ENCODE measurements at regions not wholly inside any gene's neighbourhood (a gene's known extent, or its start where the extent isn't known, plus 50 kb on each side); places are given as distances from the start of the nearest gene placed in this dataset.

- no peak for ATAC-seq
- ChIA-PET POLR2A (no interaction called here), CTCF (no interaction called here)
- Histone ChIP-seq H3K4me2 (no peak overlapping the region), H3K4me1 (no peaks in the 10 kb centered on the region), H3K4me3 (no peak overlapping the region), H3K27ac (no peak overlapping the region), H3K9me3 (peaks cover 7% of the 10 kb centered on the region; the same call in 1 of the 3 replicates)
- no peak for FAIRE-seq
- WGBS (ENCODE audit: missing lambda C conversion rate), result 3% methylated on average over 3 of the region's 3 CpGs
- TF ChIP-seq NR3C1 (IDR thresholded peaks at IDR 0.05) (no peak), FOXS1 (CRISPR knock-in tag; IDR thresholded peaks at IDR 0.05) (no peak), CEBPB (IDR thresholded peaks at IDR 0.05) (no peak), EP300 (IDR thresholded peaks at IDR 0.05) (no peak), ZSCAN20 (CRISPR knock-in tag; IDR thresholded peaks at IDR 0.05) (no peak), MAFK (IDR thresholded peaks at IDR 0.05; ENCODE audit: partially characterized antibody) (no peak), MAZ (IDR thresholded peaks at IDR 0.05; ENCODE audit: borderline replicate concordance, low read depth, low read length) (no peak), SREBF2 (IDR thresholded peaks at IDR 0.05) (no peak), BCL3 (IDR thresholded peaks at IDR 0.05) (no peak), SMC3 (IDR thresholded peaks at IDR 0.05) (no peak), RCOR1 (IDR thresholded peaks at IDR 0.05; ENCODE audit: low read depth, low read length) (no peak), ATOH8 (CRISPR knock-in tag; IDR thresholded peaks at IDR 0.05; ENCODE audit: low read depth) (no peak), MAX (IDR thresholded peaks at IDR 0.05) (no peak), TP53 (CRISPR knock-in tag; IDR thresholded peaks at IDR 0.05) (no peak), HOXB5 (CRISPR knock-in tag; IDR thresholded peaks at IDR 0.05) (no peak), RNF2 (IDR thresholded peaks at IDR 0.05; ENCODE audit: borderline replicate concordance, low read depth) (no peak), TFCP2L1 (CRISPR knock-in tag; IDR thresholded peaks at IDR 0.05) (no peak), KDM1A (IDR thresholded peaks at IDR 0.05; ENCODE audit: low read depth) (no peak), CBX2 (IDR thresholded peaks at IDR 0.05; ENCODE audit: borderline replicate concordance, low read depth) (no peak)
- no peak for DNase-seq (ENCODE audit: low read depth in 1 of 2, low spot score in 1 of 2)
Measured at GRCh38 chr5:8811581-8811980, 734.3 kb downstream of the SEMA5A start.

- no peak overlapping the region for H3K27ac ChIP-seq
- no peak overlapping the region for H3K4me3 ChIP-seq
- no peak for ATAC-seq
- POLR2A ChIA-PET, result no interaction called here
- TF ChIP-seq CHD2 (IDR thresholded peaks at IDR 0.05; ENCODE audit: low read length, partially characterized antibody) (no peak), ZFP36 (IDR thresholded peaks at IDR 0.05; ENCODE audit: borderline replicate concordance, partially characterized antibody) (no peak), RCOR1 (IDR thresholded peaks at IDR 0.05; ENCODE audit: low read depth, low read length) (no peak), HMGXB4 (CRISPR knock-in tag; IDR thresholded peaks at IDR 0.05; ENCODE audit: borderline replicate concordance) (no peak), BCL3 (IDR thresholded peaks at IDR 0.05) (no peak), RAD21 (conservative IDR thresholded peaks at IDR 0.05 in 1 of 2, IDR thresholded peaks at IDR 0.05 in 1 of 2) (no peak), MAZ (IDR thresholded peaks at IDR 0.05; ENCODE audit: borderline replicate concordance, low read depth, low read length) (no peak), TP53 (CRISPR knock-in tag; IDR thresholded peaks at IDR 0.05) (no peak), CBX2 (IDR thresholded peaks at IDR 0.05; ENCODE audit: borderline replicate concordance, low read depth) (no peak), BHLHE40 (IDR thresholded peaks at IDR 0.05; ENCODE audit: low read depth, low read length) (no peak), ESRRA (IDR thresholded peaks at IDR 0.05; ENCODE audit: borderline replicate concordance, low read length) (no peak), FOSB (CRISPR knock-in tag; IDR thresholded peaks at IDR 0.05) (no peak), CTCF (IDR thresholded peaks at IDR 0.05) (no peak), FOSL2 (IDR thresholded peaks at IDR 0.05) (no peak), FOSL2 (CRISPR knock-in tag; IDR thresholded peaks at IDR 0.05) (no peak), ZNF302 (CRISPR knock-in tag; IDR thresholded peaks at IDR 0.05) (no peak), E2F6 (IDR thresholded peaks at IDR 0.05; ENCODE audit: borderline replicate concordance, low read depth) (no peak), FOXS1 (CRISPR knock-in tag; IDR thresholded peaks at IDR 0.05) (no peak), MYC (IDR thresholded peaks at IDR 0.05; ENCODE audit: borderline replicate concordance, low read length) (no peak)
- CTCF ChIA-PET, result no interaction called here
- H3K4me2 ChIP-seq, result no peak overlapping the region
- peaks cover 7% of the 10 kb centered on the region; the same call in 1 of the 3 replicates for H3K9me3 ChIP-seq
- WGBS (ENCODE audit: missing lambda C conversion rate), result 10% methylated on average over 3 of the region's 3 CpGs
- FAIRE-seq, result no peak
- H3K4me1 ChIP-seq, result no peaks in the 10 kb centered on the region
- DNase-seq (ENCODE audit: low read depth in 1 of 2, low spot score in 1 of 2), result no peak
Measured at GRCh38 chr5:8813180-8813579, 732.7 kb downstream of the SEMA5A start.
